GM18511 (cell line): ENCODE measurements at regions not wholly inside any gene's neighbourhood (a gene's known extent, or its start where the extent isn't known, plus 50 kb on each side); places are given as distances from the start of the nearest gene placed in this dataset.

Source experiments
- ATAC-seq: cut with Tn5 transposase; IDR thresholded peaks from one replicate; pipeline ENCODE4 v1.9.1; 2021; ENCODE audit warnings: mild to moderate bottlenecking, moderate library complexity; ENCODE audit not compliant: unreplicated experiment

DNA sequence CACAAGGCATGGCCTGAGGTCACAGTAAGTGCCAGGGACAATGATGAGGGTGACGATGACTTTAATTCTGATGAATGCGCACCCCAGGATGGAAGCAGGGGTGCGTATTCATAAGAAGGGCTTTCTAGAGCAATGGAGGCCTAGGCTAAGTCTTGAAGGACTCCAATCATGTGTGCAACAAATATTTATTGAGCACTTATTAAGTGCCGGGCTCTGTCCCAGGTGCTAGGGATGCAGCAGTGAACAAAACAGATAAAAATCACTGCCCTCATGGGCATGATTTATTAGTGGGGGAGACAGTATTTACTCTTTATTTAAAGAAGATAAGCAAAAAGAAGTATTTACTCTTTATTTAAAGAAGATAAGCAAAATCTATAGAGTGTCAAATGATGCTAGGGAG, 198.2 kb upstream of the KCNG1 start:
- no peak for ATAC-seq

DNA sequence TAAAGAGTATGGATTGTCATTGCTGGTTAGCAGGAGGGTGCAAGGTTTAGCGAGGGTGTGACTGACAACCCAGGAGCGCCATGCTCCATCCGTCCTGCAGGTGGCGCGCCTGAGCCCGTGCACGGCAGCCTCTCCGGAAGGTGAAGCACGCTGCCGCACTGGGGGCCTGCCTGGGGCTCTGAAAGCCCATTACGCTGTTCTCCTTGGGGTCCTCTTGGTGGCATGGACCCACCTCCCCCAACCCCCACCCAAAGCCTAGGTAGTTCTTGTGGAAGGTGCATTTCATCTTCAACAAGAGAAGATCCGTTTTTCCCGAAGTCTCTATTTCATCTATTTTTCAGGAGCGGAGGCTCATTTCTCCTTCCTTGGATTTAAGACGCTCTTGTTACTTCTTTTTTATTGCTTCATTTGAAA, 197.4 kb upstream of the KCNG1 start:
- no peak for ATAC-seq

DNA sequence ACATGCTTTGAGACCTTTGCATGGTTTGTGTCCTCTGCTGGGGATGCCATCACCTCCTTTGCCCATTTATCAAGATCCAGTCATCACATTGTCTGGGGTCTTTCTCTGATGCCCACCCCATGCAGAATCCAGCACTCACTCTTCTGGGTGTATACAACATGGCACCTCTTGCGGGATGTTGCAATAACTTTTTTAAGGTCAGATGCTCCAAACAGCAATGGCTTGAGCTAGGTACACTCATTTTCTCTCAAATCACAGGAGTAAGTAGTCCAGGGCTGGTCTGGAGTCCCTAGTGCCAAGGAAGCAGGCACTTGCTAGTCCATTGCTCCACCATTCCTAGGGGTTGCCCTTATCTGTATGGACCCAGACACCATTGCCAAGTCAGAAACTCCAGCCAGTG, 196.6 kb upstream of the KCNG1 start:
- ATAC-seq = no peak

DNA sequence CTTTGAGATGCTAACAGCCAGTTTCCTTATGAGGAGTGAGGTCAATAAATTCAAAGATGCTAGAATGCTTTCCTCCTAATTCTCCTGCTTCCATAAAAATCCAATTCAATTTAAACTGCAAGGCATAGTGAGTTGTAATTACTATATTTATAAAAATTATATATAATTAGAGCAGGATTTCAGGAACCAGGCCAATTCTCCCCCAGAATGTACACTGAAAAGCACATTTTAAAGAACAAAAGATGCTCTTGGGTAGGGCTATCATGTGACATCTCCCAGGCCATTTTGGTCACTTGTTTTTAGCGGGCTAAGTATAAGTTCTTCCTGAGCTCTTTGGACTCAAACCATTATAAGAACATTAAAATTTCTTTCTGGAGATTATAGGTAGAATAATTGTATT, 195.7 kb upstream of the KCNG1 start:
- no peak for ATAC-seq

DNA sequence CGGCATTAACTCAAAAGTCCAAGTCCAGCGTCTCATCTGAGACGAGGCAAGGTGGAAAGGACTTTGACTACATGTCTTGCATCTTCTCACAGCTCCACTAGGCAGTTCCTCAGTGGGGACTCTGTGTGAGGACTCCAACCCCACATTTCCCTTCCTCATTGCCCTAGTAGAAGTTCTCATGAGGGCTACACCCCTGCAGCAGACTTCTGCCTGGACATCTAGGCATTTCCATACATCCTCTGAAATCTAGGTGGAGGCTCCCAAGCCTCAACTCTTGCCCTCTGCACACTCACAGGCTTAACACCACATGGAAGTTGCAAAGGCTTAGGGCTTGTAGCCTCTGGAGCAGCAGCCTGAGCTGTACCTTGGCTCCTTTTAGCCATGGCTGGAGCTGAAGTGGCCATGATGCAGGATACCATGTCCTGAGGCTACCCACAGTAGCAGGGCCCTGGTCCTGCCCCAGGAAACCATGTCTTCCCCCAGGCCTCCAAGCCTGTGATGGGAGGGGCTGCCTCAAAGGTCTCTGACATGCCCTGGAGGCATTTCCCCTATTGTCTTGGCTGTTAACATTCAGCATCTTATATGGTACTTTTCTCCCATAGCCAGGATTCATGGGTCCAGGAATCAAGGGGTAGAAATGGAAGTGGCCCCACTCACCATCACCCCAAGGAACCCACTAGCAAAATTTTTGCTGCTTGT, 194.6 kb upstream of the KCNG1 start:
- ATAC-seq = no peak

DNA sequence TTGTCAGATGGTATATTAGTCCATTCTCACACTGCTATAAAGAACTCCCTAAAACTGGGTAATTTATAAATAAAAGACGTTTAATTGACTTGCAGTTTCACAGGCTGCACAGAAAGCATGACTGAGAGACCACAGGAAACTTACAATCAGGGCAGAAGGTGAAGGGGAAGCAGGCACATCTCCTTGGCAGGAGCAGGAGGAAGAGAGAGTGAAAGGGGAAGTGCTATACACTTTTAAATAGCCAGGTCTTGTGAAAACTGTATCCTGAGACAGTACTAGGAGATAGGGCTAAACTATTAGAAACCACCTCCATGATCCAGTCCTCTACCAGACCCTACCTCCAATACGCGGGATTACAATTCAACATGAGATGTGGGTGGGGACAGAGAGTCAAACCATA, 193.9 kb upstream of the KCNG1 start:
- no peak for ATAC-seq

DNA sequence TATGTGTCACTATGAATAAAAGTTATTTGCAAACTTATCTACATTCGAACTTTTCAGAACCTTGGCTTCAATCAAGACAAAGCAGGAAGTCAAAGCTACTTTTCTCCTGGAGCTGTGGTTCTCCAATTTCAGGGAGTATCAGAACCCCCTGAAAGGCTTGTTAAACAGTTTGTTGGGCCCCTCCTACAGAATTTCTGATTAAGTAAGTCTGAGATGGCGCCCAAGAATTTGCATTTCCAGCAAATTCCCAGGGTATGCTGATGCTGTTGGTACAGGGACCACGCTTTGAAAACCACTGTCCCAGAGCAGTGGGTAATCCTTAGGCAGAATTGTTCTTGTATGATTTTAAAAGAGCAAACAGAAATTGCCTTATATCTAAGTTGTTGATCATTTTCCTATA, 189.9 kb upstream of the KCNG1 start:
- ATAC-seq = no peak

DNA sequence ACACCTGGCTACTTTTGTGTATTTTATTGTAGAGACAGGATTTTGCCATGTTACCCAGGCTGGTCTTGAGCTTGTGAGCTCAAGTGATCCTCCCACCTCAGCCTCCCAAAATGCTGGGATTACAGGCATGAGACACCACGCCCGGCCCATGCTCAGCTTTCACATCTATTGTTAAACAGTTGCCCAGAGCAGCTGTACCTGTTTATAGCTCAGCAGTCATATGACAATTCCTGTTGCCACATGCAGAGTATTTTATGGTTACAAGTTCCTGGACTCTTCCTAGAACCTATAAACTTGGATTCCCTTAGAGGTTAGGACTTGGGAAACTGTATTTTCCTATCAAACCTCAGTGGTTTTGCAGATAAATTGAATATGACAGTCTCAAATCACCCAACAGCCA, 188.3 kb upstream of the KCNG1 start:
- no peak for ATAC-seq

DNA sequence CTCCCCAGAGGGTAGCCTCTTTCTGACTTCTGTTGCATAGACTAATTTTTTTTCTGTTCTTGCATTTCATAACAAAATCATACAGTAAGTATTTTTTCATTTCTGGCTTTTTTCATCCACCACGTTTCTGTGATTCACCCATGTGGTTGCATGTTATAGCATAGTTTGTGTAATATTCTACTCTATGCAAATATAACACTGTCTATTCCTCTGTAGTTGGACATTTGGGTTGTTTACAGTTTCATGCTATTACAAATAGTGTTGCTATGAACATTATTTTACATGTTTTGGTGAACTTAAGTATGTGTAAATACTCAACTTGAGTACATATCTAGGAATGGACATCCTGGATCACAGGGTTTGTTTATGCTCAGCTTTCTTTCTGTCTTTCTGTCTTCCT, 187.2 kb upstream of the KCNG1 start:
- no peak for ATAC-seq

DNA sequence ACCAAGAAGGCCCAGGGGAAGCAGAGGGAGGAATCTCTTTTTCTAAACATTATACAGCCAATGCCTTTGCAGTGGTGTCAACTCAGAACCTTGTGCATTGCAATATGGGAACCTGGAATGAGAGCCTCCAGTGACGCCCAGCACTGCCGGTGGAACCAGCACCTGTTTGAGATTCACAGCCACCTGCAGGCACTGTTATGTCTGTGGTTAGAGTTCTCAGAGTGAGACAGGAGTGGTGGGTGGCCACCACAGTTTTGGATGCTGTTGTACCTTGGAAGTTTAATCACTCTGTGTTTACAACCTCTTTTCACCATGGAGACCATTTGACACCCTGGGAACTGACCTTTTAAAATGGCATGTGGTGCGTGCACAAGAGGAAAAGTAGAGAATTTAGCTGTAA, 185.3 kb upstream of the KCNG1 start:
- no peak for ATAC-seq

DNA sequence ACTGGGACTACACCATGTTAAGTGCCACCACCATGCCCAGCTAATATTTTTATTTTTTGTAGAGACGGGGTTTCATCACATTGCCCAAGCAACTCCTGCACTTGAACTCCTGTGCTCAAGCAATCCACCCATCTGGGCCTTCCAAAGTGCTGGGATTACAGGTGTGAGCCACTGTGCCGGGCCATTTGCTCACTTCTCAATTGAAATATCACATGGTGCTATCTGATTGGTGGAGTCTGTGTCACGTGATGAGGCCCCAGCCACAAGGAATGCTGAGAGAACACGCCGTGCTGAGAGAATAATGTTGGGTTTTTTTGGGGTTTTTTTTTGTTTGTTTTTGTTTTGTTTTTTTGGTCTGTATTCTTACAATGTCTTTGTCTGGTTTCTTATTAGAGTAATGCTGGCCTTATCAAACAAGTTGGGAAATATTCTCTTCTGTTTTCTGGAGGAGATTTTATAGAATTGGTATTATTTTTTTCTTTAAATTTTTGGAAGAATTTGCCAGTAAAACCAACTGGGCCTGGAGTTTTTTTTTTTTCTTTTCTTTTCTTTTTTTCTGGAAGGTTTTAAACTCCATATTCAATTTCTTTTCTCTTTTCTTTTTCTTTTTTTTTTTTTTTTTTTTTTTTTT, 183.2 kb upstream of the KCNG1 start:
- no peak for ATAC-seq

DNA sequence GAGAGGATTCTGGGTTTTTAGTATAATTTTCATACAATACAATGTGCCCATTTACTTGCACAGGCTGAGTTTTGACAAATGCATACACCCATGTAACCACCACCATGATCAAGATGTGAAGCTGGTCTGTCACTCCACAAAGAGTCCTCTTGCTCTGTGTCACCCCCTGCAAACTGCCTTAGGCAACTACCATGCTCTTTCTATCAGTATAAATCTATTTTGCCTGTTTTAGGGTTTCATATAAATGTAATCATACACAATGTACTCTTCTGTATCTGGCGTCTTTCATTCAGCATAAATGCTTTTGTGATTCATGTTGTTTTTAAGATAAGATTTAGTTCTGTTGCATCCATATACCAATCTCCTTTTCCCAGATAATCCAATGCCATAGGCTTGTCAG, 181.9 kb upstream of the KCNG1 start:
- no peak for ATAC-seq

DNA sequence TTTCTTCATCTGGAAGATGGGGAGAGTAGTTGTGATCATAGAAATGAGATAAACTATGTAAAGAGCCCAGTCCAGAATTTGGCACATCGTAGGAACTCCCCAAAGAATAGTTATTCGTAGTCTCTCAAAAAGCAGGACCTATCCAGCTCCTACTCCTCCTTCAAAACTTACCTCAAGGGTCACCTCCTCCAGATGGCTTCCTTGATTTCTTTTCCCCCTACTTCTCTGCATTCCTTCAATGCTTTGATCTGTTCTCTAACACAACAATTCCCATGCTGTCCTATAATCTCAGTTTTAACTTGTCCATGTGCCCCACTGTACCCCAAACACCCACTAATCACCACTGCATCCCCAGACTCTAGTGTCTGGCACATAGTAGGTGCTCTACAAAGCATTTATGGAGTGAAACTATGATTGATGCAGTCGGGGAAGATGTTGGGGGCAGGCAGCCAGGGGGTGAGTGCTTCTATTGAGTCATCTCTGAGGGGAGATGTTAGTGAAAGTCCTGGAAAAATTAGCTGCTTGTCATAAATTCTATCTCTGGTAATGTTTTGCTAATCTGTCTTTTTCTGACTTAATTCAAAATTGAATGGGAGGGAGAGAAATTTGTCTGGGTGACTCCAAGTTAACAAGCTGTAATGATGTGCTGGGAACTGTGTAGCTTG, 181.3 kb upstream of the KCNG1 start:
- ATAC-seq = no peak

DNA sequence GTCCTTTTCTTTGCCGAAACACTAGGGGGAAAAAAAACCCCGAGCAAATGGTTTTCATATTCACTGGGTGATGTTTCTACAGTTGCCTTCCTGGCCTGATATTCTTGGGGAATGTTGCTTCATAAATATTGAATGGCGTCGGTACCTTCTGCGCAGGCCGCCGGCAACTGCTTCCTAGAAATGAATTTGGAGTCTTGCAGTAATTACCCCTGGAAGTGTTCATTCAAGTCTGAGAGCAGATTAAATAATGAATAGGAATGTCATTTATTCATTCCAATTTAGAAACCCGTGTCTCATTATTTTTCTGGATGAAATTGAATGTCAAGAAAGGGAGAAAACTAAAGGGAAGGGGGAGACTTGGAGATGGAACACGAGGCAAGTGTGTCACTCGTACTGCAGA, 179.4 kb upstream of the KCNG1 start:
- no peak for ATAC-seq

DNA sequence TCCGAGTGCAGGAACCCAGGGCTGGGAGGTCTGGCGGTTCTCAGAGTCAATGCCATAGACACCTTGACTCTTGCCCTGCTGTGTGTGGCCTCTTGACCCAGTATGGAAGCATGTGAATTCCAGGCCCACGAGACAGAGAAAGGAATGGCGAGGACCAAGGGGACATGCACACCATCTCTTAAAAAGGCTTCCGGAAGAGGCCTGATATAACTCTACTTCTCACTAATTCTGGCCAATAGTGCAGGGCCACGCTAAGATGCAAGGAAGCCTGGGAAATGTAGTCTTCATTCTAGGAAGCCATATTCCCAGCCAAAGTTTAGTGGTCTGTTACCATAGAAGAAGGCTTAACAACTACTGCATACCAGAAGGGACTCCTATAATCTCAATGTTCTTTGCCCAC, 177.0 kb upstream of the KCNG1 start:
- no peak for ATAC-seq

DNA sequence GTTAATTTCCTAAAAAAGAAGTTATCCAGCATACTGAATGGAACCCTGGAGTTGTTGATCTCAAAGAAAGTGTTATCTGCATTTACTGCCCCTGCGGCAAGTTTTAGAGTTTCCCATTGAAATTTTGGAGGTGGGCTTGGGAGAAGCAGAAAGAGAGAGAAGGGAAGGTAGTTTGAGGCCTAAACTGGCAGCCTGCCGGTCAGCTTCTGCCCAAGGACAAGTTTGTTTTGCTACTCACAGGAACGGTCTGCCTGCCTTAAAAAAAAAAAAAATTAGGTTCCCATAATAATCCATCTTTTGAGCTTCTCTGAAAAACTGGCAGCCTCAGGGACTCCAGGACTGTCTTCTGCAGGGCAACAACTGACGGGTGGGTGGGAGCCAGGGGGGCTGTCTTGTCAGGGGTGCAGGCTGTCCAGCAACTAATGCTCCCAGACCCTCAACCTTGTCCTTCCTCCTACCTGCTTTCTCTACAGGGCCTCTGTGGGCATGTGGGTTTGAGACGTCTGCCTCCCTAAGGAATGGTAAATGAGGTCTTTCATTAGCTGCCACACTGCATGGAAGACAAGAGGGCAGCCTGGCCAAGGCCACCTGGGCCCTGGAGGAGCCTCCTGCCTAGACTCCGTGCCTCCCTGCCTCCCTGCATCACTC, 176.1 kb upstream of the KCNG1 start:
- no peak for ATAC-seq

DNA sequence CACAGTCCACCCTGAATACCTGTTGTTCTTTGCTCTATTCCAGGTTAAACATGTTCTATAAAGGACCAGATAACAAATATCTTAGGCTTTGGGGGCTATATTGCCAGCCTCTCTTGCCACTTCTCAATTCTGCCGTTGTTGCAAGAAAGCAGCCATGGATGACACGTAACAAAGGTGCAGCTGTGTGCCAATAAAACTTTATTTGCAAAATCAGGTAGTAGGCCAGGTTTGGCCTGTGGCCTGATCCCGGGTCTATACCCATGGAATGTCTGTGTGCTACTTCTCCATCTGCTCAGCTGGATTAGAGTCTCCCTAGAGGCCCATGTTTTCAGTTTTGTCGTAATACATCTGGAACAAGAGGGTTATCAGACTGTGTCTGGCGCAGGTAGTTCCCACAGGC, 175.3 kb upstream of the KCNG1 start:
- ATAC-seq = no peak

DNA sequence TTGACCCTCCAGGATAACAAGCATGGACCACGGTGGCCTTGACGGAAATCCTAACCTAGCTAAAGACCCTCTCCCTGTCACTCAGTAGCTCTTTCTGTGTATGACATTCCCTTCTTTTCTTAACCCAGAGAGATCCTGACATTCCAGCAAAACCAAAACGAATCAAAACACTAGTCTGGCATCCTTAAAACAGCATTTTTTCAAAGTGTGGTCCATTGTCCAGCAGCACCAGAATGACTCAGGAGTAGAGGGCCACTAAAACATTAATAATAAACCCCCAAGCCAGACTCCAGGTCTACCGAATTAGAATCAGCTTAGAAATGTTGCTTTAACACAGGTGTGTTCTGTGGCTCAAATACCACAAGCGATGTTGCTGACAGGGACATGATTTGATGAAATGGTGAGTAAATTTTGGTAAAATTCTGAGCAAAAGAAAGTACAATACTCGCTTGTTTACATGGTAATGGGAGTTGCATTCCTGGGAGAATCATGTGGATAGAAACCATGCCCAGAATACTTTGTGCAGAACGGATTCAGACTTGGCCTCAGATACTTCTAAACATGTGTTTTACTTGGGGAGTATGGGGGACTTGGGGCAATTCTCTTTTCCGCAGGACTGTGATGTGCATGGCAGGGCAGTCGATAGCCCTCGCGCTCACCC, 174.2 kb upstream of the KCNG1 start:
- no peak for ATAC-seq

DNA sequence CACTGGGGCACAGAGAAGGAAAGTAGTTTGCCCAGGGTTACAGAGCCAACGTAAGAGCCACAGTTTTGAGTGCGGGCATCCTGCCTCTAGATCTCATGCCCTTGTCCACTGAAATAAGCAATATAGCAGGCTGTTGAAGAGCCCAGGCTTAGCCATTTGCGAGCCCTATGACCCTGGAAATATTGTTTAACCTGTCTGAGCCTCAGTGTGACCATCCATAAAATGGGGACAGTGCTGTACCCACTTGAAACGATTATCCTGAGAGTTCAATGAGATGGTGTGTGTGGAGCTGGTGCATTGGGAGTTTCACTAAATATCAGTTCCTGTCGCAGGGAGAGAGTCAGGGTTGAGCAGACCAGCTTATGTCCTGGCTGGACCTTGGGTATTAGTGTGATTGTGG, 173.1 kb upstream of the KCNG1 start:
- ATAC-seq = no peak

DNA sequence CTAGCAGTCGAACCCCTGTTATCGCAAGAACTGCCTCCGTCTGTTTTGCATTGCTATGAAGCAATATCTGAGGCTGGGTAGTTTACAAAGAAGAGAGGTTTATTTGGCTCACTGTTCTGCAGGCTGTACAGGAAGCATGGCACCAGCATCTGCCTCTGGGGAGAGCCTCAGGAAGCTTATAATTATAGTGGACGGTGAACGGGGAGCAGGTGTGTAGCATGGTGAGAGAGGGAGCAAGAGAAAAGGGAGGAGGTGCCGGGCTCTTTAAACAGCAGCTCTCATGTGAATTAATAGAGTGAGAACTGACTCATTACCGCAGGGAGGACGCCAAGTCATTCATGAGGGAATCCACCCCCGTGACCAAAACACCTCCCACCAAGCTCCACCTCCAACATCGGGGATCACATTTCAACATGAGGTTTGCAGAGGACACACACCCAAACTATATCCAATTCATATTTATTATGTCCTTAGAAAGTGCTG, 172.6 kb upstream of the KCNG1 start:
- no peak for ATAC-seq

DNA sequence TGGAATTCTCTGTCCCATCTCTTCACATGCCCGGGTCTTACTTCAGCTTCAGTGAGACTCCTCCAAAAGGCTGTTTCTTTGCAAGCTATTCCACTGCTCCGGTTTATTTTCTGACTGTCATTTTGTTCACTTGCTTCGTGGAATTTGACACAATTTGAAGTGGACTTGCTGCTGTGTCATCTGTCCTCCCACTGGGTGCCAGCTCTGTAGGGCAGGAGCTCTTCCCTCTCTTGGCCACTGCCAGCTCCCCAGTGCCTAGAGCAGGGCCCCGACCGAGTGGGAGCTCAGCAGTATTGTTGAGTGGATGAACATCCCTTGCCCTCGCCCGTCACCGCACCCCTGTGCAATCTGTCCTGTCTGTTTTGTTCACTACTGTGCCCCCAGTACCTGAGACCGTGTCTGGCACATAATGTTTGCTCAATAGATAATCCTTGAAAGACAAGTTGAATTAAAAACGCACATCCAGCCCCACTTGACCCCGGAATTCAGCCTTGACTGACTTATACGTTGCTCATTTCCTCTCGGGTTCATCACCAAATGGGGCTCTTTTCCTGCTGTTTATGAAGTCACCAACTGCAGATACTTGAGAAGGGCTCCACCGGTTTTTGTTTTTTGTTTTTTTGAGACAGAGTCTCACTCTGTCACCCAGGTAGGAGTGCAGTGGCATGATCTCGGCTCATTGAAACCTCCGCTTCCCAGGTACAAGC, 170.3 kb upstream of the KCNG1 start:
- no peak for ATAC-seq
